Upper lobe of right lung (tissue), 1 donor: ENCODE measurements at regions not wholly inside any gene's neighbourhood (a gene's known extent, or its start where the extent isn't known, plus 50 kb on each side); places are given as distances from the start of the nearest gene placed in this dataset.

Experiments used
- ATAC-seq: fragments of 200-7000 bp; cut with Tn5 transposase; one replicate; pipeline ENCODE4 v1.9.1; 2020; ENCODE audit warnings: mild to moderate bottlenecking, moderate library complexity
- DNase-seq: peaks from one replicate; pipeline ENCODE4 v3.0.0-alpha.2; 2020
- H3K27ac ChIP-seq: fragments of 200-600 bp; one replicate; pipeline ENCODE4 v1.8.0; 2022
- H3K27me3 ChIP-seq: fragments of 200-600 bp; one replicate; pipeline ENCODE4 v1.8.0; 2022; ENCODE audit warnings: mild to moderate bottlenecking
- H3K36me3 ChIP-seq: fragments of 200-600 bp; one replicate; pipeline ENCODE4 v1.8.0; 2022
- H3K4me1 ChIP-seq: fragments of 200-600 bp; one replicate; pipeline ENCODE4 v1.8.0; 2022
- H3K4me3 ChIP-seq: fragments of 200-600 bp; one replicate; pipeline ENCODE4 v1.8.0; 2022; ENCODE audit warnings: mild to moderate bottlenecking
- H3K9me3 ChIP-seq: fragments of 200-600 bp; one replicate; pipeline ENCODE4 v1.8.0; 2022
- intact Hi-C: fragments of 100-400 bp; cut with DNase I; formaldehyde crosslinking; loops from one replicate; pipeline ENCODE4 v1.11.0; 2022
- TF ChIP-seq, protein P1 (sequence below): fragments of 200-600 bp; IDR thresholded peaks from one replicate; pipeline ENCODE4 v1.8.0; 2022; ENCODE audit warnings: antibody characterized with exemption
- donor health status: DM: no; HTN: yes; CAD: no; lungs with severe emphysema.

DNA sequence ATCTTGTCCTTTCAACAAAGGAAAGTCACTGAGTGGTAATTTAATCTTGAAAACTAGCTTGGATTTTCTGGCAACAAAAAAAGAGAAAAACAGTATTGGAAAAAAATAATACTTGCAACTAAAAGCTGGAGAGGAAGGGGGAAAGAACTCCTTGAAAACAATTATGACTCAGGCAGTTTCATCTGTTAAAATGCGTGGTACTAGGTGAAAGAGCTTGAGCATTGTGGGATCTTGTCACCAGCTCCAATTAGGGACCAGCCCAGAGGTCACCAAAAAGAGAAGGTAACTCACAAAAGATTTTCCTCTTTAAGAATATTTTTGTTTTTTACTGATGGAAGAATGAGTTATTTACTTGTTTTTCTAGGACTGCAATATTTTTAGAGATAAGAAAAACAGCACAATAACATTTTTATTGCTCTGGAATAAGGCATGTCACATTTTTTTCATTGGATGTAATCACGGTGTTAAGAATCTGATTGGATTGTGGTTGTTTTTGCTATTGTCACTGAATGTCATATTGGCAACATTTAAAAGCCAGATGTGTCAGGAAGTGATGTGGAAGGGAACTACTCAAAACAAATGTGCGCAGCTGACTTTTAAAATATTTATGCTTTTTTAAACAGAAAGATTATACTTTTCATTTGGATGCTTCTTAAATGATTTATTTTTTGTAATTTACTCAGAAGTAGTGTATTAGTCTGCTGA lies 78.5 kb upstream of the ADAMTS5 start:
- H3K9me3 ChIP-seq: no peaks in the 10 kb centered on the region
- H3K4me1 ChIP-seq: no peaks in the 10 kb centered on the region
- TF ChIP-seq, protein P1, sequence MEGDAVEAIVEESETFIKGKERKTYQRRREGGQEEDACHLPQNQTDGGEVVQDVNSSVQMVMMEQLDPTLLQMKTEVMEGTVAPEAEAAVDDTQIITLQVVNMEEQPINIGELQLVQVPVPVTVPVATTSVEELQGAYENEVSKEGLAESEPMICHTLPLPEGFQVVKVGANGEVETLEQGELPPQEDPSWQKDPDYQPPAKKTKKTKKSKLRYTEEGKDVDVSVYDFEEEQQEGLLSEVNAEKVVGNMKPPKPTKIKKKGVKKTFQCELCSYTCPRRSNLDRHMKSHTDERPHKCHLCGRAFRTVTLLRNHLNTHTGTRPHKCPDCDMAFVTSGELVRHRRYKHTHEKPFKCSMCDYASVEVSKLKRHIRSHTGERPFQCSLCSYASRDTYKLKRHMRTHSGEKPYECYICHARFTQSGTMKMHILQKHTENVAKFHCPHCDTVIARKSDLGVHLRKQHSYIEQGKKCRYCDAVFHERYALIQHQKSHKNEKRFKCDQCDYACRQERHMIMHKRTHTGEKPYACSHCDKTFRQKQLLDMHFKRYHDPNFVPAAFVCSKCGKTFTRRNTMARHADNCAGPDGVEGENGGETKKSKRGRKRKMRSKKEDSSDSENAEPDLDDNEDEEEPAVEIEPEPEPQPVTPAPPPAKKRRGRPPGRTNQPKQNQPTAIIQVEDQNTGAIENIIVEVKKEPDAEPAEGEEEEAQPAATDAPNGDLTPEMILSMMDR: no peak
- no peaks in the 10 kb centered on the region for H3K36me3 ChIP-seq
- intact Hi-C loops: no loop called here
- H3K27ac ChIP-seq: no peak overlapping the region
- ATAC-seq (no peak), DNase-seq (no peak)
- no peaks in the 10 kb centered on the region for H3K27me3 ChIP-seq
- no peak overlapping the region for H3K4me3 ChIP-seq

DNA sequence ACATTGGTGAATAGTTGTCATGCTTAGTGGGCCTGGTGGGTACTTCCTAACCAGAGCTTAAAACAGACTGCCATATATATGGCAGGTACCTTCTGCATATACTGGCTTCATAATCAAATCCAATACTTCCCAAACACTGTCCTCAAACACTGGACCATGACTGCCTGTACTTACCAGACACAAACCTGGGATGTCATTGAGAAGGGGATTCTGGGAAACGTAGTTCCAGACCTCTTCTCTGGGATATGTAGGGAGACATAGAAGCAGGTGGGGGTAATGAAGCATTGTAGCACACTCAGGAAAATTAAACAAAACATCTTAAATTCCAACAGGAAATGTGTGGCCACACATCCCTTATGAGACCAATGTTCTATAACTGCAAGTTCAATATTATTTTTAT lies 76.5 kb upstream of the ADAMTS5 start:
- TF ChIP-seq, protein P1: no peak
- H3K9me3 ChIP-seq: no peaks in the 10 kb centered on the region
- no peak overlapping the region for H3K27ac ChIP-seq
- no peaks in the 10 kb centered on the region for H3K4me1 ChIP-seq
- intact Hi-C loops: no loop called here
- ATAC-seq (no peak), DNase-seq (no peak)
- H3K27me3 ChIP-seq: no peaks in the 10 kb centered on the region
- H3K4me3 ChIP-seq: no peak overlapping the region
- no peaks in the 10 kb centered on the region for H3K36me3 ChIP-seq

GRCh38 chr21:27040738-27041469 lies 74.0 kb upstream of the ADAMTS5 start:
- Histone ChIP-seq H3K27me3 (no peaks in the 10 kb centered on the region), H3K4me3 (no peak overlapping the region), H3K27ac (no peak overlapping the region), H3K9me3 (no peaks in the 10 kb centered on the region), H3K36me3 (no peaks in the 10 kb centered on the region), H3K4me1 (no peaks in the 10 kb centered on the region)
- TF ChIP-seq, protein P1: no peak
- ATAC-seq (no peak), DNase-seq (no peak)
- intact Hi-C loops: no loop called here

- Histone ChIP-seq H3K27ac (no peak overlapping the region), H3K4me3 (no peak overlapping the region), H3K4me1 (no peaks in the 10 kb centered on the region), H3K27me3 (no peaks in the 10 kb centered on the region), H3K36me3 (no peaks in the 10 kb centered on the region), H3K9me3 (no peaks in the 10 kb centered on the region)
- ATAC-seq: no peak
- intact Hi-C loops: no loop called here
- TF ChIP-seq, protein P1: no peak
- DNase-seq: no peak
These were observed 69.9 kb upstream of the ADAMTS5 start for GRCh38 chr21:27036736-27037301.

DNA sequence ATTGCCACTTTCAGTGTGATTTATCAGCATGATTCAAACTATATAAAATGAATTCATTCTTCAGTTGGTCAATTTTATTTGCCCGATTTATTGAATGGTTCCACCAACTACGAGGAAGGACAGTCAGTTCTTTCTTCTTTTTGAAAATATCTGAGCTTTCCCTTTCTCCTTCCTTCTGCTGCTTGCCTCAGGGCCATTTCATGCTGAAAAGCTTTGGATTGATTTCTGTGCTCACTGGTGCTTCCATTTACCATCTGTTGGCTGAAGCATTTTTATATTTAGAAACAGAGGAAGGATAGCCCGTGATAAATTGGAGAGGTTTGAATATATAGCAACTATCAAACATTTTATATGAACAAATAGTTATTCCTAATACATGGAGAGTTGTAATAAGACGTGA lies 68.9 kb upstream of the ADAMTS5 start:
- Histone ChIP-seq H3K4me1 (no peaks in the 10 kb centered on the region), H3K27ac (no peak overlapping the region), H3K27me3 (no peaks in the 10 kb centered on the region), H3K9me3 (no peaks in the 10 kb centered on the region), H3K36me3 (no peaks in the 10 kb centered on the region), H3K4me3 (no peak overlapping the region)
- intact Hi-C loops: no loop called here
- DNase-seq (no peak), ATAC-seq (no peak)
- TF ChIP-seq, protein P1: no peak
